Central memory CD8-positive, alpha-beta T cell (primary cell): ENCODE measurements at regions not wholly inside any gene's neighbourhood (a gene's known extent, or its start where the extent isn't known, plus 50 kb on each side); places are given as distances from the start of the nearest gene placed in this dataset.

Experiments used
- ATAC-seq: fragments of 150-1000 bp; cut with Tn5 transposase; replicated peaks from 2 replicates; pipeline ENCODE4 v1.10.0; 2022; ENCODE audit warnings: mild to moderate bottlenecking, moderate FRiP score, moderate number of reproducible peaks; ENCODE audit not compliant: poor library complexity, severe bottlenecking; ENCODE audit errors: extremely low read depth
- DNase-seq, 2 donors: peaks; one replicate each; pipeline ENCODE4 v3.0.0; 2021; ENCODE audit warnings: low spot score in 2 of 2
- H3K27ac Mint-ChIP-seq: one replicate; pipeline ENCODE4 v1.8.0; 2022; ENCODE audit warnings: low read depth, mild to moderate bottlenecking, moderate library complexity, mixed read lengths
- H3K27me3 Mint-ChIP-seq: one replicate; pipeline ENCODE4 v1.8.0; 2022; ENCODE audit warnings: mixed read lengths
- H3K36me3 Mint-ChIP-seq: one replicate; pipeline ENCODE4 v1.8.0; 2022; ENCODE audit warnings: mild to moderate bottlenecking, moderate library complexity, mixed read lengths; ENCODE audit not compliant: insufficient read depth
- H3K4me1 Mint-ChIP-seq: one replicate; pipeline ENCODE4 v1.8.0; 2022; ENCODE audit warnings: mixed read lengths
- H3K4me3 Mint-ChIP-seq: one replicate; pipeline ENCODE4 v1.8.0; 2022; ENCODE audit warnings: mild to moderate bottlenecking, moderate library complexity, mixed read lengths
- H3K9me3 Mint-ChIP-seq: one replicate; pipeline ENCODE4 v1.8.0; 2022; ENCODE audit warnings: mixed read lengths

- DNase-seq (no peak), ATAC-seq (no peak)
- Mint-ChIP-seq H3K27me3 (no peaks in the 10 kb centered on the region), H3K4me1 (no peaks in the 10 kb centered on the region), H3K4me3 (no peak overlapping the region), H3K9me3 (peaks cover 28% of the 10 kb centered on the region), H3K36me3 (peaks cover 2% of the 10 kb centered on the region), H3K27ac (no peak overlapping the region)
These were observed 1029.0 kb downstream of the GRM8 start for GRCh38 chr7:126223729-126224128.

GRCh38 chr7:126222782-126223181 is 1030.0 kb downstream of the GRM8 start:
- DNase-seq = no peak
- Mint-ChIP-seq H3K9me3 (peaks cover 28% of the 10 kb centered on the region), H3K36me3 (peaks cover 2% of the 10 kb centered on the region), H3K4me3 (no peak overlapping the region), H3K27ac (no peak overlapping the region), H3K4me1 (no peaks in the 10 kb centered on the region), H3K27me3 (no peaks in the 10 kb centered on the region)
- ATAC-seq = no peak

GRCh38 chr7:126215785-126216184 is 1037.0 kb downstream of the GRM8 start:
- no peak overlapping the region for H3K27ac Mint-ChIP-seq
- no peaks in the 10 kb centered on the region for H3K27me3 Mint-ChIP-seq
- ATAC-seq (no peak), DNase-seq (no peak)
- peaks cover 10% of the 10 kb centered on the region for H3K9me3 Mint-ChIP-seq
- no peaks in the 10 kb centered on the region for H3K4me1 Mint-ChIP-seq
- H3K36me3 Mint-ChIP-seq = no peaks in the 10 kb centered on the region
- H3K4me3 Mint-ChIP-seq = no peak overlapping the region

GRCh38 chr7:126213876-126214275 is 1038.9 kb downstream of the GRM8 start:
- no peaks in the 10 kb centered on the region for H3K4me1 Mint-ChIP-seq
- no peak overlapping the region for H3K4me3 Mint-ChIP-seq
- DNase-seq (no peak), ATAC-seq (no peak)
- H3K9me3 Mint-ChIP-seq = no peaks in the 10 kb centered on the region
- no peak overlapping the region for H3K27ac Mint-ChIP-seq
- H3K27me3 Mint-ChIP-seq = no peaks in the 10 kb centered on the region
- no peaks in the 10 kb centered on the region for H3K36me3 Mint-ChIP-seq

- Mint-ChIP-seq H3K4me3 (no peak overlapping the region), H3K27ac (no peak overlapping the region), H3K36me3 (no peaks in the 10 kb centered on the region), H3K27me3 (no peaks in the 10 kb centered on the region), H3K4me1 (no peaks in the 10 kb centered on the region), H3K9me3 (no peaks in the 10 kb centered on the region)
- ATAC-seq (no peak), DNase-seq (no peak)
These were observed 1040.9 kb downstream of the GRM8 start for GRCh38 chr7:126211875-126212274.

GRCh38 chr7:126210707-126211106 is 1042.0 kb downstream of the GRM8 start:
- DNase-seq (no peak), ATAC-seq (no peak)
- no peak overlapping the region for H3K4me3 Mint-ChIP-seq
- H3K27me3 Mint-ChIP-seq = no peaks in the 10 kb centered on the region
- H3K36me3 Mint-ChIP-seq = no peaks in the 10 kb centered on the region
- no peaks in the 10 kb centered on the region for H3K4me1 Mint-ChIP-seq
- H3K27ac Mint-ChIP-seq = no peak overlapping the region
- no peaks in the 10 kb centered on the region for H3K9me3 Mint-ChIP-seq

- Mint-ChIP-seq H3K27me3 (no peaks in the 10 kb centered on the region), H3K9me3 (no peaks in the 10 kb centered on the region), H3K4me3 (no peak overlapping the region), H3K27ac (no peak overlapping the region), H3K4me1 (no peaks in the 10 kb centered on the region), H3K36me3 (no peaks in the 10 kb centered on the region)
- no peak for ATAC-seq
- DNase-seq = no peak
These were observed 1049.6 kb downstream of the GRM8 start for GRCh38 chr7:126203185-126203584.

GRCh38 chr7:126202177-126202576 is 1050.6 kb downstream of the GRM8 start:
- Mint-ChIP-seq H3K27ac (no peak overlapping the region), H3K4me1 (no peaks in the 10 kb centered on the region), H3K27me3 (no peaks in the 10 kb centered on the region), H3K9me3 (no peaks in the 10 kb centered on the region), H3K36me3 (no peaks in the 10 kb centered on the region), H3K4me3 (no peak overlapping the region)
- no peak for ATAC-seq
- DNase-seq = no peak

GRCh38 chr7:126185959-126186580 is 1066.7 kb downstream of the GRM8 start:
- Mint-ChIP-seq H3K9me3 (peaks cover 41% of the 10 kb centered on the region), H3K27me3 (no peaks in the 10 kb centered on the region), H3K4me3 (no peak overlapping the region), H3K4me1 (no peaks in the 10 kb centered on the region), H3K27ac (no peak overlapping the region), H3K36me3 (no peaks in the 10 kb centered on the region)
- DNase-seq = no peak
- no peak for ATAC-seq

- DNase-seq = no peak
- no peaks in the 10 kb centered on the region for H3K27me3 Mint-ChIP-seq
- H3K36me3 Mint-ChIP-seq = no peaks in the 10 kb centered on the region
- no peak overlapping the region for H3K27ac Mint-ChIP-seq
- peaks cover 21% of the 10 kb centered on the region for H3K9me3 Mint-ChIP-seq
- H3K4me3 Mint-ChIP-seq = no peak overlapping the region
- H3K4me1 Mint-ChIP-seq = no peaks in the 10 kb centered on the region
- ATAC-seq = no peak
These were observed 1072.8 kb downstream of the GRM8 start for GRCh38 chr7:126179916-126180315.

GRCh38 chr7:126178865-126179264 is 1073.9 kb downstream of the GRM8 start:
- ATAC-seq (no peak), DNase-seq (no peak)
- Mint-ChIP-seq H3K4me1 (no peaks in the 10 kb centered on the region), H3K27me3 (no peaks in the 10 kb centered on the region), H3K36me3 (no peaks in the 10 kb centered on the region), H3K27ac (no peak overlapping the region), H3K9me3 (peaks cover 21% of the 10 kb centered on the region), H3K4me3 (no peak overlapping the region)

- no peak for ATAC-seq
- no peaks in the 10 kb centered on the region for H3K36me3 Mint-ChIP-seq
These were observed 1075.0 kb downstream of the GRM8 start for GRCh38 chr7:126177782-126178181.

GRCh38 chr7:126166645-126167044 is 1086.1 kb downstream of the GRM8 start:
- Mint-ChIP-seq H3K36me3 (peaks cover 3% of the 10 kb centered on the region), H3K4me1 (no peaks in the 10 kb centered on the region), H3K27me3 (no peaks in the 10 kb centered on the region), H3K27ac (no peak overlapping the region), H3K9me3 (peaks cover 7% of the 10 kb centered on the region), H3K4me3 (no peak overlapping the region)
- DNase-seq (no peak), ATAC-seq (no peak)

More at GRCh38 chr7:126177782-126178181, 1075.0 kb downstream of the GRM8 start:
- Mint-ChIP-seq H3K9me3 (peaks cover 14% of the 10 kb centered on the region), H3K4me1 (no peaks in the 10 kb centered on the region), H3K27ac (no peak overlapping the region), H3K4me3 (no peak overlapping the region), H3K27me3 (no peaks in the 10 kb centered on the region)
- no peak for DNase-seq
